Prostate gland (tissue), 2 donors: ENCODE measurements at regions not wholly inside any gene's neighbourhood (a gene's known extent, or its start where the extent isn't known, plus 50 kb on each side); places are given as distances from the start of the nearest gene placed in this dataset.
A peak's percentile ranks its signal among the peaks of the same experiment; 100 is the strongest.

ENCODE experiments used
- DNase-seq: peaks from one replicate; pipeline ENCODE4 v3.0.0-alpha.2; 2019; ENCODE audit warnings: low spot score
- H3K27ac ChIP-seq, 2 donors: fragments of 200-600 bp; sonication (generic); 2 replicates each; pipeline ENCODE4 v1.5.1; 2017 to 2019
- H3K27me3 ChIP-seq: fragments of 200-600 bp; sonication (generic); replicated peaks from 2 replicates; pipeline ENCODE4 v1.5.1; 2019; ENCODE audit not compliant: insufficient read depth
- H3K36me3 ChIP-seq, 2 donors: fragments of 200-600 bp; sonication (generic); 1 replicate in 1 of 2; 2 replicates in 1 of 2; pipeline versions ENCODE4 v1.5.1 to v1.8.1; 2017 to 2019
- H3K4me1 ChIP-seq: fragments of 200-600 bp; sonication (generic); replicated peaks from 2 replicates; pipeline ENCODE4 v1.5.1; 2019
- H3K4me3 ChIP-seq, 2 donors: fragments of 200-600 bp; sonication (generic); 2 replicates each; pipeline ENCODE4 v1.5.1; 2017 to 2019
- H3K9me3 ChIP-seq: fragments of 200-600 bp; sonication (generic); 2 replicates; pipeline ENCODE4 v1.5.1; 2017
- CTCF ChIP-seq, 4 experiments: fragments of 200-600 bp in 2 of 4; fragments of 450-650 bp in 2 of 4; sonication (generic) in 2 of 4; IDR thresholded peaks; 1 replicate in 3 of 4; 2 replicates in 1 of 4; pipeline ENCODE4 v1.5.1; 2016 to 2019; ENCODE audit warnings: antibody characterized with exemption in 4 of 4, mild to moderate bottlenecking in 2 of 4, moderate library complexity in 2 of 4
- POLR2A ChIP-seq: fragments of 450-650 bp; IDR thresholded peaks from one replicate; pipeline ENCODE4 v1.6.1; 2016; ENCODE audit warnings: antibody characterized with exemption, mild to moderate bottlenecking
- POLR2AphosphoS5 ChIP-seq: sonication (generic); formaldehyde crosslinking; IDR thresholded peaks from one replicate; pipeline ENCODE4 v1.6.1; 2017; ENCODE audit warnings: antibody characterized with exemption
- WGBS: methylation state at CpG from one replicate; pipeline ENCODE4 v1.1.5; 2018; 5-methylcytosine and 5-hydroxymethylcytosine counted together
- intact Hi-C: fragments of 100-400 bp; cut with DNase I; formaldehyde crosslinking; loops from one replicate; pipeline ENCODE4 v1.14.2; 2022

- WGBS, result 67% methylated on average over 1 of the region's 1 CpG
- Histone ChIP-seq H3K27ac (no peak overlapping the region), H3K27me3 (no peaks in the 10 kb centered on the region), H3K4me1 (no peaks in the 10 kb centered on the region), H3K4me3 (no peak overlapping the region), H3K9me3 (no peaks in the 10 kb centered on the region), H3K36me3 (no peaks in the 10 kb centered on the region)
- intact Hi-C loops, result no loop called here
- TF ChIP-seq POLR2A (no peak), CTCF (IDR thresholded peaks at IDR 0.05) (no peak), POLR2AphosphoS5 (no peak)
- no peak for DNase-seq
These were observed 214.6 kb upstream of the PRKD1 start for GRCh38 chr14:30142216-30142615.

- intact Hi-C loops, result no loop called here
- Histone ChIP-seq H3K9me3 (no peaks in the 10 kb centered on the region), H3K27ac (peak overlapping the region in 1 of 2 donors; percentile 14), H3K4me3 (no peak overlapping the region), H3K36me3 (no peaks in the 10 kb centered on the region), H3K4me1 (no peaks in the 10 kb centered on the region), H3K27me3 (no peaks in the 10 kb centered on the region)
- no peak for DNase-seq
- no peak for TF ChIP-seq POLR2AphosphoS5
- no peak for TF ChIP-seq CTCF (IDR thresholded peaks at IDR 0.05)
- TF ChIP-seq POLR2A, result no peak
These were observed 216.0 kb upstream of the PRKD1 start for GRCh38 chr14:30143627-30144026.

- Histone ChIP-seq H3K27ac (no peak overlapping the region), H3K4me1 (no peaks in the 10 kb centered on the region), H3K36me3 (no peaks in the 10 kb centered on the region), H3K27me3 (no peaks in the 10 kb centered on the region), H3K9me3 (no peaks in the 10 kb centered on the region), H3K4me3 (no peak overlapping the region)
- TF ChIP-seq POLR2AphosphoS5 (no peak), POLR2A (no peak), CTCF (IDR thresholded peaks at IDR 0.05) (no peak)
- WGBS, result 89% methylated on average over 2 of the region's 2 CpGs
- DNase-seq, result no peak
- intact Hi-C loops, result no loop called here
These were observed 226.1 kb upstream of the PRKD1 start for GRCh38 chr14:30153717-30154116.

GRCh38 chr14:30156571-30156970 is 228.9 kb upstream of the PRKD1 start:
- Histone ChIP-seq H3K4me1 (no peaks in the 10 kb centered on the region), H3K36me3 (no peaks in the 10 kb centered on the region), H3K27me3 (no peaks in the 10 kb centered on the region), H3K4me3 (no peak overlapping the region), H3K27ac (no peak overlapping the region), H3K9me3 (no peaks in the 10 kb centered on the region)
- 83% methylated on average over 9 of the region's 9 CpGs for whole genome bisulfite sequencing
- TF ChIP-seq POLR2AphosphoS5 (no peak), POLR2A (no peak), CTCF (IDR thresholded peaks at IDR 0.05) (no peak)
- intact Hi-C loops, result no loop called here
- no peak for DNase-seq

- no peaks in the 10 kb centered on the region for H3K36me3 ChIP-seq
- TF ChIP-seq POLR2AphosphoS5, result no peak
- TF ChIP-seq POLR2A, result no peak
- TF ChIP-seq CTCF (IDR thresholded peaks at IDR 0.05), result no peak
- DNase-seq, result no peak
- H3K27me3 ChIP-seq, result no peaks in the 10 kb centered on the region
- intact Hi-C loops, result no loop called here
- H3K4me3 ChIP-seq, result no peak overlapping the region
- no peaks in the 10 kb centered on the region for H3K4me1 ChIP-seq
- H3K27ac ChIP-seq, result no peak overlapping the region
- 73% methylated on average over 5 of the region's 5 CpGs for WGBS
- no peaks in the 10 kb centered on the region for H3K9me3 ChIP-seq
These were observed 230.7 kb upstream of the PRKD1 start for GRCh38 chr14:30158299-30158698.
